IMR-90 (cell line): ENCODE measurements at regions not wholly inside any gene's neighbourhood (a gene's known extent, or its start where the extent isn't known, plus 50 kb on each side); places are given as distances from the start of the nearest gene placed in this dataset.

Experiments used
- CEBPB ChIP-seq: IDR thresholded peaks from 2 replicates; pipeline ENCODE4 v1.6.1; 2012; ENCODE audit warnings: low read depth, low read length, improper control_type of control experiment
- CTCF ChIP-seq: conservative IDR thresholded peaks from 2 replicates; pipeline ENCODE4 v1.5.1; 2012; ENCODE audit warnings: mild to moderate bottlenecking, low read depth, low read length, improper control_type of control experiment
- ELK1 ChIP-seq: fragments of 150-350 bp; IDR thresholded peaks from 2 replicates; pipeline ENCODE4 v1.6.1; 2016; ENCODE audit warnings: low read depth, mild to moderate bottlenecking, low read length, moderate library complexity, borderline replicate concordance
- FOS ChIP-seq: fragments of 150-350 bp; IDR thresholded peaks from 2 replicates; pipeline ENCODE4 v1.6.1; 2016; ENCODE audit warnings: low read depth, low read length
- MAZ ChIP-seq: IDR thresholded peaks from 2 replicates; pipeline ENCODE4 v1.6.1; 2012; ENCODE audit warnings: low read depth, mild to moderate bottlenecking, low read length, improper control_type of control experiment, moderate library complexity, borderline replicate concordance
- MXI1 ChIP-seq: IDR thresholded peaks from 2 replicates; pipeline ENCODE4 v1.6.1; 2012; ENCODE audit warnings: low read depth, mild to moderate bottlenecking, low read length, moderate library complexity, borderline replicate concordance
- NFE2L2 ChIP-seq: fragments of 150-350 bp; IDR thresholded peaks from 2 replicates; pipeline ENCODE4 v1.6.1; 2016; ENCODE audit warnings: low read depth, mild to moderate bottlenecking, low read length
- POLR2A ChIP-seq: IDR thresholded peaks from 2 replicates; pipeline ENCODE4 v1.6.1; 2012; ENCODE audit warnings: mild to moderate bottlenecking, low read depth, low read length
- RAD21 ChIP-seq: IDR thresholded peaks from 2 replicates; pipeline ENCODE4 v1.6.1; 2012; ENCODE audit warnings: low read length, improper control_type of control experiment
- RFX5 ChIP-seq: IDR thresholded peaks from 2 replicates; pipeline ENCODE4 v1.8.0; 2012; ENCODE audit warnings: low read depth, mild to moderate bottlenecking, low read length, moderate library complexity
- SMC3 ChIP-seq: fragments of 150-350 bp; IDR thresholded peaks from 2 replicates; pipeline ENCODE4 v1.6.1; 2016; ENCODE audit warnings: low read depth, mild to moderate bottlenecking, antibody characterized with exemption, low read length, moderate library complexity
- USF2 ChIP-seq: fragments of 150-350 bp; IDR thresholded peaks from 2 replicates; pipeline ENCODE4 v1.6.1; 2017; ENCODE audit warnings: mild to moderate bottlenecking, antibody characterized with exemption, low read length, low read depth

- no peak for TF ChIP-seq CTCF
- TF ChIP-seq POLR2A: no peak
- no peak for TF ChIP-seq MXI1
- TF ChIP-seq MAZ: no peak
- TF ChIP-seq ELK1: no peak
- no peak for TF ChIP-seq USF2
- TF ChIP-seq RFX5: no peak
- TF ChIP-seq NFE2L2: no peak
- TF ChIP-seq FOS: no peak
- no peak for TF ChIP-seq CEBPB
- TF ChIP-seq SMC3: no peak
- TF ChIP-seq RAD21: no peak
These were observed 52.5 kb downstream of the ARHGAP35 start for GRCh38 chr19:46913198-46913851.
